Stimulated activated CD4-positive, alpha-beta T cell treated with anti-CD3 and anti-CD28 coated beads, Interleukin-1b, Interleukin-23, amount 100 ng/mL, for 24 hours (primary cell): ENCODE measurements at regions not wholly inside any gene's neighbourhood (a gene's known extent, or its start where the extent isn't known, plus 50 kb on each side); places are given as distances from the start of the nearest gene placed in this dataset.

ENCODE experiments used
- DNase-seq, 4 experiments: peaks; one replicate each; pipeline ENCODE4 v3.0.0-alpha.2; 2020; ENCODE audit warnings: low read depth in 4 of 4, low spot score in 1 of 4

DNA sequence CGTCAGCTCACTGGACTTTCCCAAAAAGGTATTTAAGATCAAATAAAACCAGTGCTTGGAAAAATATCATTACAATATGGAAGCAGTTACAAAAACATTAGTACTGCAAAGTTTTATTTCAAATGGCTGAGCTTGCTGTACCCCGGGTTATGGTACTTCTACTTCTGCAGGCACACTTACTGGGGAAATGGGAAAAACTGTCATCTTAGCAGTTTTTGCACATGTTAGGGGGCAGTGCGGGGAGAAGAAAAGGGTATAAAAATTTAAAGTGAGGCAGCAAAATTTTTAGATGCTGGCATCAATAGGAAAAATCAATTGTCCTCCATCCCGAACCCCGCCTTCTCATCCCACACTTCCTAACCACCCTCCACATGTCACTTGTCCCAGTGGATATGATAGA lies 133.4 kb downstream of the ATG4C start:
- no peak for DNase-seq

DNA sequence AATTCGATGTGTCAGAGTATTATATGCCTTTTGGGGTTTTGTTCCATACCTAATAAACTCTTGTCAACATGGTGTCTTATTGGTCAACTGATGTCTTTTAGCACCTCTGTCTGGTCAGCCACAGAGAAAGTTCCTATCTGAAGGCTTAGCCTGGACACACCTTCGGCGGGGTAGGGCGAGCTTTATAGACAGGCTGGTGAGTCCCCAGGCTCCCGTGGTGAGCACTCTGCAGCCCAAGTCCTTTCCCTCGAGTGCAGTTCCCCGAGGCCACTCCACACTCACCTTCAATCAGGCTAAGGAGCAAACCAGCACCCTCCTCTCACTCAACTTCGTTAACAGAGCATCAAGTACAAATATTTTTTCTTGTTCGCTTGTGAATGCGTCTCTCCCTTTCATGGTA lies 133.9 kb downstream of the ATG4C start:
- no peak for DNase-seq

DNA sequence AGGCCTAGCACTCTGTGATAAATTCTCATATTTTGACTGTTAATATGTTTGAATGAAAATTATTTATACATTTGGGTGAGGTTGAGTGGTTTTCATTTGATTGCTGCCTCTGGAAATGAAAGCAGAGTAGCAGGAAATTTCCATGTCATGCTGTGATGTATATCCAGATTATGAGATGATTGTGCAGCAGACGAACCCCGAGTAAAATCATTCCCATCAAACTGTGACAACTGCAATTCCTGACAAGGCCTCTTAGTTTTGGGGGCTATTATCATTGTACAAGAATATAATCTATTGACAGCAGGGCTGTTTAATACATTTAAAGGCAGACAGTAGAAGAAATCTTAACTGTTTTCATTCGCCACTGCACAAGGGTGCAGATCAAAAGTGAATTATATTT lies 134.8 kb downstream of the ATG4C start:
- DNase-seq = no peak

DNA sequence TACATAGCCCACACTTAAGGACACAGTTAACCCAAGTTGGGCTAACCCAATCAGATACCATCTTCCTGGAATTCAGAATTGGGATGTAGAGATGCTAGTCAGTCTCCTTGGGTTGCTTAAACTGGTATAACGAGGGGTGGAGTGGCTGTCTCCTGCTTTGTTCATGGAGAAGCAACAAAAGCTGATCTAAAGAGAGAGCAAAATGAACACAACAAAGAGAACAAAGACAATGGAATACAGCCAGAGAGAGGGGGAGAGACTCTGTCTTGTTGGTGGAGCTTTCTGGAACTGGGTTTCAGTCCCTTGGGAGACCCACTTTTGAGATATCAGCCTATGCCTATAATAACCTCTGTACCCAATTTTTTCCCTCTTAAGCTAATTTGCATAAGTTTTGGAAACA lies 138.1 kb downstream of the ATG4C start:
- DNase-seq = no peak

DNA sequence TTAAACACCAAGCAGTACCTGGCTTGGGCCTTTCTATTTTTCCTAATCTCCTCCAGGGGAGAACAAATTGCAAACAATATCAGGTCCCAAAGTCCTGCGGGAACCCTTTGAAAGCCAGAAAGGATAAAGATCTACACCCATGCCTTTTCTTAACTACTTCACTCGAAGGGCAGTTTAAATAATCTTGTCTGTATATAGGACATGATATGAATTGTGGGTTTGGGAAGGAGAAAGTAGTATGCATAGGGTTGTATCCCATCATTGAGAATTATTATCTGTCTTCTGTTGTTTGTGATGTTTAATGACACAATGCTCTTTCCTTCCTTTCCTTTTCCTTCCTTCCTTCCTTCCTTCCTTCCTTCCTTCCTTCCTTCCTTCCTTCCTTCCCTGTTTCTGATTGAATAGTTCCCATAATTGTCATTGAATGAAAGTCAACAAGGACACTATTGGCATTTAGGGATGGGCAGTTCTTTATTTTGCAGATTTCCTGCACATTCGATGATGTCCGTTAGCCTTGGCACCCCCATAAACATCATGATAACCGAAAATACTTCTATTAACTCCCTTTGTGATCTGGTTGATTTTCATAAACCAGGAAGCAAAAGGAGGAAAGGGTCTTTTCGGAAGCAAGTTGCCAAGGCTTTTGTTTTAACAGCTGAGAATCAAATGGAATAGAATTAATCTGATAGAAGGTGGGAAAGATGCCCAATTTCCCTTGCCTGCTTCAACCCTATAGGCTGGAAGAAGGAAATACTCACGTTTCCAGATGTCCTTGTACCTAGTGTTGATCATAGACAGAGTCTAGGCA lies 141.3 kb downstream of the ATG4C start:
- DNase-seq = no peak

DNA sequence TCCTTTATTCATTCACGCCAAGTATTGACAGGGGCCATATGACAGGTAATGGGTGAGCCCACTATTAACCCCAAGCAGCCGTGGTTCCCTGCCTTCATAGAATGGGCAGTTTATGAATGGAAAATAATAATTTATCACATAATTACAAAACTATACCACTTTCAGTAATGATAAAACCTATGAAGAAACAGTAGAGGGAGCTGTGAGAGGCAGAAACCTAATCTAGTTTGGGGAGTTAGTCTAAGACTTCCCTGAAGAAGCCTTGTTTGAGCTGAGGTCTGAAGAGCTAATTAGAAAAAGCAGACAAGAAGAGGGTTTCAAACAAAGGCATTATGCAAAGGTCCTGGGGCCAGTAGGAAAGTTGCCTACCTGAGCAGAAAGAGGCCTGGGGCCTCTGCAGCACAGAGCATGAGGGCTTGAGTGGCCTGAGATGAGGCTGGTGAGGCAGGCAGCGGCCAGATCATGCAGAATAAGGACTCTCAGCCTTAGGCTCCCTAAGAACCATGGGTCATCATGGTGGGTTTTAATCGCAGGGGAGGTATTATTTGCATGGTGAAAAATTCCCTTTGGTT lies 142.8 kb downstream of the ATG4C start:
- DNase-seq = no peak

DNA sequence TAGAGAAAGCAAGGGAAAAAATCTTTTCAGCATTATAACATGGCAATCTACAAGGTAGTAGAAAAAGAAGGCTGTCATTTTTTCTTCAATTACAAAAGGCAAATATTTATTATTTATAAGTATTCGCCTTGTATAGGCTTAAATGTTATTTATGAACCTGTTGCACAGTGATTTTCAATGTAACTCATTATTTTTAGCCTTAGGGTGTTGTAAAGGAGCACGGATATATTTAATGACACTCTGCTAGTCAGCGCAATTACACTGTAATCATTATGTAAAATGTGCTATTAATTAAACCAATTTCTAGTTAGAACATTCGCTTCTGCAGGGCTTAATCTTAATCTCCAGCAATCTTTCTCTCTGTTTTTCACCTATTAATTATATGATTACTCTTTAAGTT lies 145.0 kb downstream of the ATG4C start:
- DNase-seq = no peak

DNA sequence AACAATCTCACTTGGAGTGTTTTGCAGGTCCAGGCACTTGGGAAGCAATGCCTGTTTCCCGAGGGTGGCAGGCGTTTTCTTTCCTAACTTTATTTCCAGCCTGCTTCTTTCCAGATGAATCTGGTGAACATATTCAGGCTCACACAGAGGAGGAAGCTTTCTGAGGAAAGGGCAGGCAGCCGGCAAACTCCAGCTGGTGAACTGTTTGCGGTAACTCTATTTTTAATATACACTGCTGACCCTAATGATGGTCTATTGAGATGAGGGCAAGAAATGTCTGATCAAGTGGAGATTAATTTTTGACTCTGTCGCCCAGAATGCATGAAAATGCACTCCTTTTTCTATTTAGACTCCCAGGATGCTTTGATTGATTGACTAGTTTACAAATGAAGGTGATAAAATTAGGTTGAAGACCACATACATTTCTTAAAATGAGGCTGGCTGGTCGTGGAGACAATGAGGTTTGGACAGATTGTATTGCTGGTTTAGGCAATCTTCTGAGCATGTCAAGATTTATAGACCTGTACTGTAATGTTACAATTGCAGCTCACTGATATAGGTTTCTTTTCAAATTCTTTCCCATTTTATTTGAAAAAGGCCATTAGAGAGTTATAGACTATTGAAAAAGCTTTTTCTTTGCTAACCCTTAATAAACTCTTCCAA lies 153.8 kb downstream of the ATG4C start:
- DNase-seq = no peak

DNA sequence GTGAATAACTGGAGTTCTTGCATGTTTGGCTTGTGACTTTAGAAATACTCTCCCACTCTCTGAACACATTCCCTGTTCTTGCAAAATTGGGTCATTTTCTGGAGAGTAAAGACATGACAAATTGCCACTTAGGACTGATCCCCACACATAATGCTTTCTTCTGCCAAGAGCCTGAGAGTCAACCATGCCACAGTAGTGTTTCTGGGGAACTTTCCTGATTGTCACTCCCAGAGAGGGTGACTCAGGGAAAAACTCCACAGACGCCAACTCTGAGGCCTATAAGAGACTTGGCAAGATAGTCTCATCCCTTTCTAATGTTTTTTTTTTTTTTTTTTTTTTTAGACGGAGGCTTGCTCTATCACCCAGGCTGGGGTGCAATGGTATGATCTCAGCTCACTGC lies 157.8 kb downstream of the ATG4C start:
- DNase-seq = no peak

DNA sequence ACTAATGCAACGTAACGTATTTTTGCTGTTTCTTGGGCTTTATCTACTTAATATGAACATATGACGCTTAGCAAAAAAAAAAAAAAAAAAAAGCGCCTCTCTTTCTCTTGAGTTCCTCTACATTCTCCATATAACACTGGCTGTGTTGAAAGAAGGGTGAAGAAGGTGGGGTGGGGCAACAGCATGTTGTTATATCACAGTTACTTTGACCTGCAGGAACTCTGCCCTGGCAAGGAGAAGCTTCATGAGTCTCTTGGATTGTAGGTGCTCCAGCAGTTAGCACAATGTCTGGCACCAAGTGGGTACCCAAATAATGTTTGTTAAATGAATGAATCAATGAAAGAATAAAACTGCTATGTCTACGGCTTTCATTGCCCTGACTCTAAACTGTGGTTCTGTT lies 162.6 kb downstream of the ATG4C start:
- DNase-seq = no peak

DNA sequence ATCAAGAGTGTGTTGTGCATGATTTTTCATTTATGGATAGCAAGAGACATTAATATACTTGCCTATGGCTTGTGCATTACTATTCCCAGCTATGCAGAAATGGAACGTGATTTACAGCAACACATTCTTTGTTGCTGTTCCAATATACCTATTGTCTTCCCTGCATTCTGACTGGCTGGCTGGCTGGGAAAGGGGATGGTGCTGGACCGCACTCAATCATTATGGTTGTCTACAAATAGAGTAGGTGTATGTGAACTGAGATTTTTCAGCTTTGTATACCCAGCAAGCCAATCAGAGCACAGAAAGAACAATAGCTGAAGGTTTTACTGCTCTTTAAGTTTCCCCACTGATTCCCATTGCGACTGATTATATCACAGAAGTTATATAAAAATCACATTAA lies 167.5 kb downstream of the ATG4C start:
- no peak for DNase-seq

DNA sequence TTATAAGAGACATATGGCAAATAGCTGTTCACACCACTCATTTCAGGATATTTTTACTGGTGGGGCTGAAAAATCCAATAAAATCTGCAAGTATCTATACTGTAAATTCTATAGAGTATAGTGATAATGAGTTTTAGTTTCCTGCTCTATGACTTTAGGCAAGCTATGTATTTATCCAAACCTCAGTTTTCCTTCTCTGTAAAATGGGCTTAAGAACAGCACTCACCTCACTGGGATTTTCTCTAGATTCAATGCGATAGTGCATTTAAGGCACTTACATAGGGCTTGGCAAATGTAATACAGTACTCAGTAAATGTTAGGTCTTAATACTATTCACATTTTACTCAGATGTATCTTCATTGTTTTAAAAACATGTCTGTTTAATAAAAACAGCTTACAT lies 168.7 kb downstream of the ATG4C start:
- DNase-seq = no peak

DNA sequence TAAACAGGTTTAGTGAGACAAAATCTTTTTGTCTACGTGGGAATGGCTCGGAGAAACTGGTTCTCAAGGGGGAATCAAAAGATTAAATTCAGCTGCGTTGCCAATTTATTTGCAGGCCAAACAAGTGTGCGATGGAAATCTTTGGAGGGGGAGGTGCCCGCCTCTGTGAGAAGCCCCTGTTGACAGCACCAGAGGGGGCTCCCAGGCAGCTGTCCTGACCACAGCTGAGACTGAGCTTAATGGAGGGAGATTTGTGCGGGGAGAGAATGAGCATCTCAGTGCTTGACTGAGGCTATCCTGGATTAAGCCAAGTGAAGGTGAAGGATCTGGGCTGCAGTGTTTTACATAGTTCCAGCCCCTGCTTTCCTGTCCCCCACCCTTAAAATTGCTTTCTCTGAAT lies 169.7 kb downstream of the ATG4C start:
- no peak for DNase-seq

DNA sequence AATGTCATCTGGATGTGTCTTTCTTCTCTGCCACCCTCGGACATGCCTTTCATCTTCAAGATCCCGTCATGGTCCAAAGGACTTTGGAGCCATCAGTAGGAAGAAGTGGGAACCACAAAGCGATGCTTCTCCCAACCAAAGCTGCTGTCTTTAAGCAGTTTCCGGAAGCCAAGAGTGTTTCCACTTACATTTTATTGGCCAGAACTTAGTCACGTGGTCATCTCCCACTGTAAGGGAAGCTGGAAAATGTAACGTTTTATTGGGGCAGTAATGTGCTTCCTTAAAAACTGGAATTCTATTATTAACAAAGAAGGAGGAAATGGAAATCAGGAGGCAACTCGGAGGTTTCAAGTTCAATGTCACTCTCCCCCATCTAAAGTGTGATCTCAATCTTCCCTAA lies 170.8 kb downstream of the ATG4C start:
- no peak for DNase-seq

DNA sequence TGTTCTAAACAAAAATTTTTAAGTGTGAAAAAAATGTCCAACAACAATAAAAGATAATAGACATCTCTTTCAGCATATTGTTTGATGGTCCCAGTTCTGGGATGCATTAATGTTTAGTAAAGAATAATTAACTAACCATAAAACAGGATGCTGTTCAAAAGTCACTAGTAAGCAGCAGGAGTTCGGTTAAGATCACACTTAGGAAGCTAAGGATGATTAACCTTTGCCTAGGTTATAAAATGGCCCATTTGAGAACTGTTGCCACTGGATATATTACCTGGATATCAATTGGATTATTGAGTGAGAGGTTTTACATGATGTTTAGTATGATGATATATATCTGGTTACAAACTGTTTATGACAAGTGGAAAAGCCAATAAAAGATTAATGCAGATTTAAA lies 171.7 kb downstream of the ATG4C start:
- DNase-seq = no peak

DNA sequence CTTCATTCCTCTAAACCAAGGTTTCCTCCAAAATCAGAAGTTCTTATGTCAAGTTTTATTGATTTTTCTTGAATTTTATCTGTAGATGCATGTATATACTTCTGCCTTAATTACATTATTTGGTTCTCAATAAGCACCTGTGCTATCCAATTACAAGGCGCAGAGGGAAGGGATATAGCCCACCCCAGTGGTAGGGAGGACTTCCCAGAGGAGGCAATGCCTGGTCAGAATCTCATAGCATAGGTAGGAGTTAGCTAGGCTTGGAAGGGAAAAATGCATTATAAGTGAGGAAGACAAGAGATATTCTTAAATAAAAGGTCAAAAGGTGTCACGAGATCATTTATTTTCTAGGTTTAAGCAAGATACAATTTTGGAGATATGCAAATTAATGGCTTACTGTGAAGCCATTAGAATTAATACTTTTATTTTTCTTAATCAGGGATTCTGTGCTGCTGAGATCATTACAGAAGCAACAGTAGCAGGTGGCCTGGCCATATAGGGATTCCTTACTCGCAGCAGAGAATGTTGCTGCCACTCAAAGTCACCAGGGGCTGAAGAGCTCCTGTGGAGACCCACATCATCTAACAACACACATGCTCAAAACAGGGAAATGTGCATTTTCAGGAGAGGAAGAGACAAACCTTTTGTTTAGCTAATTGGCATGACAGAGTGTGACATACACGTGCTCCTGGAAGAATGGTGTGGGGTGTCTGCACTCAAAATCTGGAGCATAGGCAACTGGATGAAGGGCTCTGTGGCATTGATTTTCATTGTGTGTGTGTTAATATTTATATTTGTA lies 178.3 kb downstream of the ATG4C start:
- no peak for DNase-seq

DNA sequence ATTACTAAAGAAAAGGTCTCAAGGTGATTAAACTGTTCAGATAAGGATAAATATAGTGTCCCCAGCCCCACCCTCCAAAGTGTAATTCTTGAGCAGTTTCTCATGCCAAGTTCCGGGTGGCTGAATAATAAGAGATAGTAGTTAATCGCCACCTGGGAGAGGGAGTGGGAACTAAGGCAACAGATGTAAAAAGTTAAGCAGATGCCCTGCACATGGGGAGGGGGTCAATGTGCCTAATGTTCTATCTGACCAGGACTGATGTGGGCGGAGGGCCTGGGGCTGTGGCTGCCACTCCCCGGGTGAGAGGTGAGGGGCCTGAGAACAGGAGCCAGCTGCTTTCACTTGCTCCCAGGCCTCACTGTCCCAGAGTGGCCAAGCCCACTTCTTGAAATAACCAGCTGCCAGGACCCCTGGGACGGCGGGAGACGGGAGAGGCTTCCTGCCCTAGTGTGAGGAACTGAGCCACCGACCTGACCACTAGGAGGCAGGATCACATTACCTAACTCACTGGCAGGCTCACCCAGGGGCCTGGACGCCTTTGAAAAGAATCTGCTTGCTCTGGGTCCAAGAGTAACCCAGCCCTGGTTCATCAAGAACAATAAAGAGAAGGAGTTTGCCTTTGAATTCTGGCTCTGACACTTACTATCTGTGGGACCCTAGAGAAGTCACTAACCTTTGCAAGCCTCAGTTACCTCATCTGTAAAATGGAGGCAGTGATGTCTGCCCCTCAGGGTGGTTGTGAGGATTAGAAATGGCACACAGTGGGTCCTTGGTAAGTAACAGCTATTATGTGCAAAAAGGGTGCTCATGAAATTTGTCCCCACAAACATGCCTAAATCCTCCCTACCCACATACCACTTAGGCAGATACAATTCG lies 179.2 kb downstream of the ATG4C start:
- peak in 1 of 4 experiments; percentile 2 for DNase-seq

DNA sequence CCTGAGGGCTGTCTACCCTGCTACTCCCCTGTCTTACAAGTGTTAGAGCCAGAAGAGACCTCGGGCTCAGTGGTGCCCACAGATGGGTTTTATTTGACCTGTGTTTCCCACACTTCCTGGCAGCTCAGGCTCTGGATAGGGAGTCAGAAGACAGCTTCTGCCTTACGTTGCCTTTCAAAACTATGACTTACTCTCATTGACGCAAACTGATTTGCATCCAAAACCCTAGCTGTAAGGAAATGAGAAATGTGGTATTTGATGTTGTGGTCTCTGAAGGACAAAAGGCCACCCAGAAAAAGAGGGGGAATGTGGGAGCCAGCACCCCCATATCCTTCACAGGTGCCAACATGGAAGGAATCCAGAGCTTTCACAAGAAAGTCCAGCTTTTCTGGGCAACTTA lies 180.2 kb downstream of the ATG4C start:
- DNase-seq = no peak

DNA sequence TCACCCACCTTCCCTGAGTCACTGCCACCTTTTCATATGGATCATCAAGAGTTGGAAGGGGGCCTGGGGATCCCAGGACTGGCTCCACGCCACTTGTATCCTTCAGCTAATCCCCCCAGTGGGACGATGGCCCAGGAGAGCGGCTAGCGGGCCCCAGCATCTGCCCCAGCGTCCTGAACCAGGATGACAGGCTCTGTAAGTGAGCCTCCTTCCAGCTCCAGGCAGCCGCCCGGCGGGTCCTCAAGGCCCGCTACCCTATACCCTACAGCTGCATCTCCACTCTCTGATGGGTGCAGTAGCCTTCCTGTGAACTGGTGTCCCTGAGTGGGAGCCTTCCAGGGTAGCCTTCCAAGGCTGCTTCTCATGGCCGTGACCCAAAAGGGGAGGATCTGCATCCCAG lies 183.1 kb downstream of the ATG4C start:
- no peak for DNase-seq

DNA sequence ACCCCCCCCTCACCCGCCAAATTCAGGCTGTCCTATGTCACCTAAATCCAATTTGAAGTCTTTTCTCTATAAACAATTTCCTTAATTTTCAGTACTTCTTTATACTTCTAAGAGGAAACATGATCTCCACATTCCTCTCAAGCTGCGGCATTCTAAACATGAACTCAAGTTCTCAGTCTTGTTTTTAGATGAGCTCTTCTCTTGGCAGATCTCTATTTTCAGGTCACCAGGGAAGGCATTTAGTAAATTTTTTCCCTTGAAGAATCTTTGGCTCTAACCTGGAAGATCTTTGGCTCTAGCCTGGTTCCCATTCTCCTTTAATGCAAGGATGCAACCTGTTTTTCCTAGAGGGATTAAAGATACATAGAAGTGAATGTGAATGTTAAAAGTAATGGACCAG lies 193.4 kb downstream of the ATG4C start:
- DNase-seq = no peak

DNA sequence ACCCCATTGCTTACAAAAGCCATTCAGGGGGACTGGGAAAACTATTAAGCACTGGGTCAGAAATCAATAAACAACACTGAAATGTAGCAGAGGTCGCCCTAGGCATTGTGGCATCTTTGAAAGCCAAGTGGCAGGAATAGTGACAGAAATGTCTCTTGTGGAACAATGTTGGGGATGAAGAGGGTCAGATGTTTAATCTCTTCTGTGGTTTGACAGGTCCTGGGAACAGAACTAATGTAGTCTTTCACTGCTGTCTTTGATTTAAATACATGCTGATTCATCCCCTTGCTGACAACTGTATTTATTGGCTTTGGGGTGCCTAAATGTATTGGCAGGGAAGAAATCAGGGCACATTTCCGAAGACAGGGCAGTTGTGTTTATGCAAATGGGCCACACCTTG lies 194.8 kb downstream of the ATG4C start:
- no peak for DNase-seq
